Activated CD4-positive, alpha-beta memory T cell treated with anti-CD3 and anti-CD28 coated beads, Interleukin-2, amount 10 ng/mL, durations not matched to agents 7 days and 5 days (primary cell): ENCODE measurements at regions not wholly inside any gene's neighbourhood (a gene's known extent, or its start where the extent isn't known, plus 50 kb on each side); places are given as distances from the start of the nearest gene placed in this dataset.
"Not testable (repeated sequence)": the region's sequence is repeated elsewhere in the genome, so short reads cannot be mapped to it uniquely, and the experiment has no call there.

Experiments used
- CTCF ChIA-PET: fragments of 350-600 bp; sonication (Branson Sonifier 250); formaldehyde crosslinking; loops from one replicate; lab custom pipeline; 2021; ENCODE audit warnings: antibody characterized with exemption, inconsistent platforms; lab: Charles Lee
- POLR2A ChIA-PET: fragments of 350-600 bp; sonication (Branson Sonifier 250); formaldehyde crosslinking; loops from one replicate; lab custom pipeline; 2021; ENCODE audit warnings: antibody characterized with exemption; lab: Charles Lee
- DNase-seq: peaks from one replicate; pipeline ENCODE4 v3.0.0-alpha.2; 2020
- H3K27ac Mint-ChIP-seq: one replicate; pipeline ENCODE4 v1.8.0; 2021; ENCODE audit warnings: mild to moderate bottlenecking, mixed read lengths
- H3K27me3 Mint-ChIP-seq: one replicate; pipeline ENCODE4 v1.8.0; 2021; ENCODE audit warnings: mixed read lengths
- H3K36me3 Mint-ChIP-seq: one replicate; pipeline ENCODE4 v1.8.0; 2021; ENCODE audit warnings: low read depth, mixed read lengths
- H3K4me1 Mint-ChIP-seq: one replicate; pipeline ENCODE4 v1.8.0; 2021; ENCODE audit warnings: mixed read lengths
- H3K4me3 Mint-ChIP-seq: one replicate; pipeline ENCODE4 v1.8.0; 2021; ENCODE audit warnings: mild to moderate bottlenecking, mixed read lengths
- H3K9me3 Mint-ChIP-seq: one replicate; pipeline ENCODE4 v1.8.0; 2021; ENCODE audit warnings: mixed read lengths

GRCh38 chr13:81203783-81204182 is 862.9 kb upstream of the SPRY2 start:
- ChIA-PET POLR2A (no interaction called here), CTCF (interaction anchor here (0.6 kb wide), 1 partner anchor 298 kb away, joined by 3 read pairs; no protein-coding TSS in a partner anchor)
- Mint-ChIP-seq H3K4me3 (no peak overlapping the region), H3K27me3 (no peaks in the 10 kb centered on the region), H3K27ac (no peak overlapping the region), H3K36me3 (no peaks in the 10 kb centered on the region), H3K4me1 (no peaks in the 10 kb centered on the region), H3K9me3 (peaks cover 8% of the 10 kb centered on the region)
- DNase-seq: no peak

- ChIA-PET POLR2A (no interaction called here), CTCF (no interaction called here)
- Mint-ChIP-seq H3K4me3 (no peak overlapping the region), H3K4me1 (no peaks in the 10 kb centered on the region), H3K27ac (no peak overlapping the region), H3K9me3 (peaks cover 13% of the 10 kb centered on the region), H3K27me3 (no peaks in the 10 kb centered on the region), H3K36me3 (no peaks in the 10 kb centered on the region)
- no peak for DNase-seq
Measured at GRCh38 chr13:81199956-81200355, 859.0 kb upstream of the SPRY2 start.

GRCh38 chr13:81197966-81198365 is 857.0 kb upstream of the SPRY2 start:
- no peak for DNase-seq
- ChIA-PET CTCF (no interaction called here), POLR2A (no interaction called here)
- Mint-ChIP-seq H3K27me3 (no peaks in the 10 kb centered on the region), H3K27ac (no peak overlapping the region), H3K9me3 (peaks cover 12% of the 10 kb centered on the region), H3K4me3 (no peak overlapping the region), H3K36me3 (no peaks in the 10 kb centered on the region), H3K4me1 (no peaks in the 10 kb centered on the region)

GRCh38 chr13:81197483-81197882 is 856.6 kb upstream of the SPRY2 start:
- Mint-ChIP-seq H3K27me3 (no peaks in the 10 kb centered on the region), H3K4me1 (no peaks in the 10 kb centered on the region), H3K27ac (no peak overlapping the region), H3K36me3 (no peaks in the 10 kb centered on the region), H3K4me3 (no peak overlapping the region), H3K9me3 (peaks cover 12% of the 10 kb centered on the region)
- CTCF ChIA-PET: no interaction called here
- no peak for DNase-seq
- POLR2A ChIA-PET: no interaction called here

GRCh38 chr13:81194362-81194761 is 853.4 kb upstream of the SPRY2 start:
- Mint-ChIP-seq H3K9me3 (peaks cover 12% of the 10 kb centered on the region), H3K27me3 (no peaks in the 10 kb centered on the region), H3K36me3 (no peaks in the 10 kb centered on the region), H3K4me3 (no peak overlapping the region), H3K27ac (no peak overlapping the region), H3K4me1 (no peaks in the 10 kb centered on the region)
- DNase-seq: no peak
- CTCF ChIA-PET: no interaction called here
- POLR2A ChIA-PET: no interaction called here

- H3K27ac Mint-ChIP-seq: no peak overlapping the region
- CTCF ChIA-PET: no interaction called here
- no peak for DNase-seq
- POLR2A ChIA-PET: no interaction called here
- H3K4me1 Mint-ChIP-seq: no peaks in the 10 kb centered on the region
- no peaks in the 10 kb centered on the region for H3K27me3 Mint-ChIP-seq
- no peaks in the 10 kb centered on the region for H3K36me3 Mint-ChIP-seq
- peaks cover 4% of the 10 kb centered on the region for H3K9me3 Mint-ChIP-seq
- H3K4me3 Mint-ChIP-seq: no peak overlapping the region
Measured at GRCh38 chr13:81184556-81185265, 843.8 kb upstream of the SPRY2 start.

GRCh38 chr13:81172603-81173002 is 831.7 kb upstream of the SPRY2 start:
- H3K4me3 Mint-ChIP-seq: no peak overlapping the region
- H3K36me3 Mint-ChIP-seq: no peaks in the 10 kb centered on the region
- H3K4me1 Mint-ChIP-seq: no peaks in the 10 kb centered on the region
- no peak overlapping the region for H3K27ac Mint-ChIP-seq
- H3K9me3 Mint-ChIP-seq: no peaks in the 10 kb centered on the region
- no peaks in the 10 kb centered on the region for H3K27me3 Mint-ChIP-seq
- POLR2A ChIA-PET: no interaction called here
- CTCF ChIA-PET: no interaction called here
- DNase-seq: no peak

- ChIA-PET CTCF (no interaction called here), POLR2A (no interaction called here)
- no peaks in the 10 kb centered on the region for H3K9me3 Mint-ChIP-seq
- no peaks in the 10 kb centered on the region for H3K36me3 Mint-ChIP-seq
- DNase-seq: no peak
- no peak overlapping the region for H3K4me3 Mint-ChIP-seq
- no peaks in the 10 kb centered on the region for H3K4me1 Mint-ChIP-seq
- H3K27ac Mint-ChIP-seq: no peak overlapping the region
- no peaks in the 10 kb centered on the region for H3K27me3 Mint-ChIP-seq
Measured at GRCh38 chr13:81171065-81171647, 830.2 kb upstream of the SPRY2 start.

- H3K4me1 Mint-ChIP-seq, DNase-seq, H3K36me3 Mint-ChIP-seq, H3K4me3 Mint-ChIP-seq, POLR2A ChIA-PET, CTCF ChIA-PET, H3K27me3 Mint-ChIP-seq, H3K27ac Mint-ChIP-seq, H3K9me3 Mint-ChIP-seq: not testable (repeated sequence)
Measured at GRCh38 chr13:81163823-81164222, 822.9 kb upstream of the SPRY2 start.

GRCh38 chr13:81153478-81153877 is 812.6 kb upstream of the SPRY2 start:
- no peaks in the 10 kb centered on the region for H3K27me3 Mint-ChIP-seq
- H3K27ac Mint-ChIP-seq: no peak overlapping the region
- H3K4me1 Mint-ChIP-seq: no peaks in the 10 kb centered on the region
- CTCF ChIA-PET: no interaction called here
- no peak for DNase-seq
- no peak overlapping the region for H3K4me3 Mint-ChIP-seq
- POLR2A ChIA-PET: no interaction called here
- H3K9me3 Mint-ChIP-seq: no peaks in the 10 kb centered on the region
- H3K36me3 Mint-ChIP-seq: no peaks in the 10 kb centered on the region

- H3K4me3 Mint-ChIP-seq: no peak overlapping the region
- no peaks in the 10 kb centered on the region for H3K4me1 Mint-ChIP-seq
- ChIA-PET CTCF (no interaction called here), POLR2A (no interaction called here)
- no peak for DNase-seq
- no peak overlapping the region for H3K27ac Mint-ChIP-seq
- H3K9me3 Mint-ChIP-seq: no peaks in the 10 kb centered on the region
- no peaks in the 10 kb centered on the region for H3K27me3 Mint-ChIP-seq
- no peaks in the 10 kb centered on the region for H3K36me3 Mint-ChIP-seq
Measured at GRCh38 chr13:81148822-81149221, 807.9 kb upstream of the SPRY2 start.

GRCh38 chr13:81146576-81146975 is 805.6 kb upstream of the SPRY2 start:
- CTCF ChIA-PET, H3K27ac Mint-ChIP-seq, DNase-seq, H3K4me1 Mint-ChIP-seq, H3K27me3 Mint-ChIP-seq, H3K36me3 Mint-ChIP-seq, POLR2A ChIA-PET, H3K9me3 Mint-ChIP-seq, H3K4me3 Mint-ChIP-seq: not testable (repeated sequence)

- no peaks in the 10 kb centered on the region for H3K9me3 Mint-ChIP-seq
- no peaks in the 10 kb centered on the region for H3K36me3 Mint-ChIP-seq
- no peaks in the 10 kb centered on the region for H3K4me1 Mint-ChIP-seq
- ChIA-PET POLR2A (no interaction called here), CTCF (no interaction called here)
- H3K27ac Mint-ChIP-seq: no peak overlapping the region
- no peaks in the 10 kb centered on the region for H3K27me3 Mint-ChIP-seq
- H3K4me3 Mint-ChIP-seq: no peak overlapping the region
- DNase-seq: no peak
Measured at GRCh38 chr13:81142306-81142999, 801.5 kb upstream of the SPRY2 start.

- Mint-ChIP-seq H3K9me3 (no peaks in the 10 kb centered on the region), H3K4me3 (no peak overlapping the region), H3K27ac (no peak overlapping the region), H3K4me1 (no peaks in the 10 kb centered on the region), H3K36me3 (no peaks in the 10 kb centered on the region), H3K27me3 (no peaks in the 10 kb centered on the region)
- ChIA-PET CTCF (no interaction called here), POLR2A (no interaction called here)
- no peak for DNase-seq
Measured at GRCh38 chr13:81140675-81141074, 799.7 kb upstream of the SPRY2 start.
